ENCODE measurements at regions not wholly inside any gene's neighbourhood (a gene's known extent, or its start where the extent isn't known, plus 50 kb on each side); places are given as distances from the start of the nearest gene placed in this dataset.

DNA sequence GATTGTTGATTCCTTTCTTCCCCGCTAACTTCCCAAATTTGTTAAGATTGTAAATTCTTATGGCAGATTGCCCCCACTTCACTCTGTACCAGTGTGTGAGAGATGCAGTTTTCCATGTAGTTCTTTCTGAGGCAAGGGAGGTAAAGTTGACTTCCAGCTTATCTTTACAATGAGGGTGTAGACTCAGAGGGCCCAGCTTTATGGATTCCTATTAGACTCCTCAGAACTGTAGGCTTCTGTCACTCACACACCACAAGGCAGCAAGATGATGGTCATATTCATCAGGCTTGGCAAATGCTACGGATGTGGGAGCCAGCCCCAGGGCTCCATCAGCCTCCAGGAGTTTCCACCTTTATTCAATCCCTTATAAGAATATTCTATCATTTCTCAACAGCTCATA, 461.9 kb upstream of the KLF4 start:
- no peak overlapping the region for H2AFZ ChIP-seq
- Mint-ChIP-seq H3K9me3 (peaks cover 23% of the 10 kb centered on the region), H3K27me3 (ENCODE audit: insufficient read depth, low read depth, poor library complexity) (no peaks in the 10 kb centered on the region)

More for the DNA sequence above, 461.9 kb upstream of the KLF4 start:
- Histone ChIP-seq H3K4me1 (ENCODE audit: insufficient read depth) (no peaks in the 10 kb centered on the region), H3K4me3 (no peak overlapping the region), H3F3A (replicated peaks; ENCODE audit: low read depth) (no peaks in the 10 kb centered on the region), H4K20me1 (replicated peaks; ENCODE audit: insufficient read depth) (no peaks in the 10 kb centered on the region), H3K4me2 (no peak overlapping the region), H3K36me3 (ENCODE audit: insufficient read depth) (no peaks in the 10 kb centered on the region), H3K9me2 (ENCODE audit: insufficient read depth) (peaks cover 20% of the 10 kb centered on the region; the same call in 1 of the 2 replicates), H3K79me2 (replicated peaks; ENCODE audit: insufficient read depth) (no peaks in the 10 kb centered on the region), H3K27ac (ENCODE audit: low read depth) (no peak overlapping the region), H3K27me3 (ENCODE audit: insufficient read depth) (no peaks in the 10 kb centered on the region)
- Mint-ChIP-seq H3K36me3 (ENCODE audit: low read depth) (peaks cover 3% of the 10 kb centered on the region; the same call in 2 of the 3 replicates), H3K4me3 (no peak overlapping the region), H3K27ac (no peak overlapping the region), H3K4me1 (no peaks in the 10 kb centered on the region)
- ATAC-seq (no peak), DNase-seq (ENCODE audit: low spot score) (no peak)
- TF ChIP-seq CREB1 (CRISPR knock-in tag; IDR thresholded peaks at IDR 0.05; ENCODE audit: low read depth), result no peak
- no peak for TF ChIP-seq ZNF462 (CRISPR knock-in tag; IDR thresholded peaks at IDR 0.05)
- TF ChIP-seq, protein P1, sequence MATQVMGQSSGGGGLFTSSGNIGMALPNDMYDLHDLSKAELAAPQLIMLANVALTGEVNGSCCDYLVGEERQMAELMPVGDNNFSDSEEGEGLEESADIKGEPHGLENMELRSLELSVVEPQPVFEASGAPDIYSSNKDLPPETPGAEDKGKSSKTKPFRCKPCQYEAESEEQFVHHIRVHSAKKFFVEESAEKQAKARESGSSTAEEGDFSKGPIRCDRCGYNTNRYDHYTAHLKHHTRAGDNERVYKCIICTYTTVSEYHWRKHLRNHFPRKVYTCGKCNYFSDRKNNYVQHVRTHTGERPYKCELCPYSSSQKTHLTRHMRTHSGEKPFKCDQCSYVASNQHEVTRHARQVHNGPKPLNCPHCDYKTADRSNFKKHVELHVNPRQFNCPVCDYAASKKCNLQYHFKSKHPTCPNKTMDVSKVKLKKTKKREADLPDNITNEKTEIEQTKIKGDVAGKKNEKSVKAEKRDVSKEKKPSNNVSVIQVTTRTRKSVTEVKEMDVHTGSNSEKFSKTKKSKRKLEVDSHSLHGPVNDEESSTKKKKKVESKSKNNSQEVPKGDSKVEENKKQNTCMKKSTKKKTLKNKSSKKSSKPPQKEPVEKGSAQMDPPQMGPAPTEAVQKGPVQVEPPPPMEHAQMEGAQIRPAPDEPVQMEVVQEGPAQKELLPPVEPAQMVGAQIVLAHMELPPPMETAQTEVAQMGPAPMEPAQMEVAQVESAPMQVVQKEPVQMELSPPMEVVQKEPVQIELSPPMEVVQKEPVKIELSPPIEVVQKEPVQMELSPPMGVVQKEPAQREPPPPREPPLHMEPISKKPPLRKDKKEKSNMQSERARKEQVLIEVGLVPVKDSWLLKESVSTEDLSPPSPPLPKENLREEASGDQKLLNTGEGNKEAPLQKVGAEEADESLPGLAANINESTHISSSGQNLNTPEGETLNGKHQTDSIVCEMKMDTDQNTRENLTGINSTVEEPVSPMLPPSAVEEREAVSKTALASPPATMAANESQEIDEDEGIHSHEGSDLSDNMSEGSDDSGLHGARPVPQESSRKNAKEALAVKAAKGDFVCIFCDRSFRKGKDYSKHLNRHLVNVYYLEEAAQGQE (IDR thresholded peaks at IDR 0.05; ENCODE audit: unreplicated experiment), result no peak
- no peak for TF ChIP-seq EZH2phosphoT487 (IDR thresholded peaks at IDR 0.05; ENCODE audit: unreplicated experiment)
- TF ChIP-seq POLR2AphosphoS5 (IDR thresholded peaks at IDR 0.05; ENCODE audit: low read depth), result no peak
- no peak for TF ChIP-seq ZNF331 (CRISPR knock-in tag; IDR thresholded peaks at IDR 0.05; ENCODE audit: low read depth)
- TF ChIP-seq ZNF114 (CRISPR knock-in tag; IDR thresholded peaks at IDR 0.05), result no peak
- no peak for TF ChIP-seq STAT1 (IDR thresholded peaks at IDR 0.05; ENCODE audit: unreplicated experiment)
- TF ChIP-seq, protein P2, sequence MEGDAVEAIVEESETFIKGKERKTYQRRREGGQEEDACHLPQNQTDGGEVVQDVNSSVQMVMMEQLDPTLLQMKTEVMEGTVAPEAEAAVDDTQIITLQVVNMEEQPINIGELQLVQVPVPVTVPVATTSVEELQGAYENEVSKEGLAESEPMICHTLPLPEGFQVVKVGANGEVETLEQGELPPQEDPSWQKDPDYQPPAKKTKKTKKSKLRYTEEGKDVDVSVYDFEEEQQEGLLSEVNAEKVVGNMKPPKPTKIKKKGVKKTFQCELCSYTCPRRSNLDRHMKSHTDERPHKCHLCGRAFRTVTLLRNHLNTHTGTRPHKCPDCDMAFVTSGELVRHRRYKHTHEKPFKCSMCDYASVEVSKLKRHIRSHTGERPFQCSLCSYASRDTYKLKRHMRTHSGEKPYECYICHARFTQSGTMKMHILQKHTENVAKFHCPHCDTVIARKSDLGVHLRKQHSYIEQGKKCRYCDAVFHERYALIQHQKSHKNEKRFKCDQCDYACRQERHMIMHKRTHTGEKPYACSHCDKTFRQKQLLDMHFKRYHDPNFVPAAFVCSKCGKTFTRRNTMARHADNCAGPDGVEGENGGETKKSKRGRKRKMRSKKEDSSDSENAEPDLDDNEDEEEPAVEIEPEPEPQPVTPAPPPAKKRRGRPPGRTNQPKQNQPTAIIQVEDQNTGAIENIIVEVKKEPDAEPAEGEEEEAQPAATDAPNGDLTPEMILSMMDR (conservative IDR thresholded peaks at IDR 0.05; ENCODE audit: low read depth in 2 of 2), result no peak
- TF ChIP-seq NANOG (IDR thresholded peaks at IDR 0.05; ENCODE audit: borderline replicate concordance), result no peak
- no peak for TF ChIP-seq JUNB (IDR thresholded peaks at IDR 0.05; ENCODE audit: unreplicated experiment)
- TF ChIP-seq EZH2 (IDR thresholded peaks at IDR 0.05; ENCODE audit: low read depth, unreplicated experiment), result no peak
- TF ChIP-seq, protein P3, sequence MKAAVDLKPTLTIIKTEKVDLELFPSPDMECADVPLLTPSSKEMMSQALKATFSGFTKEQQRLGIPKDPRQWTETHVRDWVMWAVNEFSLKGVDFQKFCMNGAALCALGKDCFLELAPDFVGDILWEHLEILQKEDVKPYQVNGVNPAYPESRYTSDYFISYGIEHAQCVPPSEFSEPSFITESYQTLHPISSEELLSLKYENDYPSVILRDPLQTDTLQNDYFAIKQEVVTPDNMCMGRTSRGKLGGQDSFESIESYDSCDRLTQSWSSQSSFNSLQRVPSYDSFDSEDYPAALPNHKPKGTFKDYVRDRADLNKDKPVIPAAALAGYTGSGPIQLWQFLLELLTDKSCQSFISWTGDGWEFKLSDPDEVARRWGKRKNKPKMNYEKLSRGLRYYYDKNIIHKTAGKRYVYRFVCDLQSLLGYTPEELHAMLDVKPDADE (IDR thresholded peaks at IDR 0.05), result no peak

All from GM23338 (cell line).